ENCODE measurements at regions not wholly inside any gene's neighbourhood (a gene's known extent, or its start where the extent isn't known, plus 50 kb on each side); places are given as distances from the start of the nearest gene placed in this dataset.

- Histone ChIP-seq H3K27me3 (ENCODE audit: low read length) (no peaks in the 10 kb centered on the region), H3K9me2 (replicated peaks; ENCODE audit: low read length) (no peaks in the 10 kb centered on the region), H4K20me1 (ENCODE audit: low read length) (no peaks in the 10 kb centered on the region), H3K9me3 (ENCODE audit: low read length) (no peaks in the 10 kb centered on the region), H3K4me2 (ENCODE audit: low read length) (no peak overlapping the region), H3K9ac (ENCODE audit: low read length) (no peak overlapping the region), H3K4me3 (ENCODE audit: low read length) (no peak overlapping the region), H3K4me1 (ENCODE audit: insufficient read depth, low read length) (no peaks in the 10 kb centered on the region), H2AFZ (ENCODE audit: low read length) (no peak overlapping the region), H3F3A (ENCODE audit: low read length, unreplicated experiment) (no peaks in the 10 kb centered on the region), H3K36me3 (ENCODE audit: low read depth, low read length) (no peaks in the 10 kb centered on the region), H3K27ac (ENCODE audit: low read length) (no peak overlapping the region), H3K79me2 (ENCODE audit: low read length) (no peaks in the 10 kb centered on the region)
- no peak for DNase-seq
- ChIA-PET POLR2A (ENCODE audit: unreplicated experiment) (no interaction called here), CTCF (no interaction called here)
- ATAC-seq, result no peak
- intact Hi-C loops (cut with micrococcal nuclease), result no loop called here
- no peak for TF ChIP-seq EZH2 (IDR thresholded peaks at IDR 0.05; ENCODE audit: low read length, unreplicated experiment)
- TF ChIP-seq EZH2phosphoT487 (IDR thresholded peaks at IDR 0.05; ENCODE audit: borderline replicate concordance, low read length), result no peak
- no peak for TF ChIP-seq CTCF (conservative IDR thresholded peaks at IDR 0.05; ENCODE audit: low read depth, low read length)
- BruUV-seq (replicated peaks), result no TSS peak
These were observed 66.3 kb upstream of the NAALADL2 start for GRCh38 chr3:174792864-174793263.
